Suprapubic skin (tissue), 4 donors: ENCODE measurements at regions not wholly inside any gene's neighbourhood (a gene's known extent, or its start where the extent isn't known, plus 50 kb on each side); places are given as distances from the start of the nearest gene placed in this dataset.

ENCODE experiments used
- CTCF ChIP-seq, 2 donors: fragments of 200-600 bp in 1 of 2; fragments of 450-650 bp in 1 of 2; sonication (generic) in 1 of 2; IDR thresholded peaks; one replicate each; pipeline ENCODE4 v1.5.1; 2016 to 2019; ENCODE audit warnings: antibody characterized with exemption in 2 of 2, mild to moderate bottlenecking in 1 of 2, moderate library complexity in 1 of 2
- POLR2A ChIP-seq, 2 donors: fragments of 450-650 bp; IDR thresholded peaks; one replicate each; pipeline ENCODE4 v1.6.1; 2017; ENCODE audit warnings: antibody characterized with exemption in 2 of 2, mild to moderate bottlenecking in 2 of 2, moderate library complexity in 2 of 2
- POLR2AphosphoS5 ChIP-seq, 3 donors: sonication (generic); formaldehyde crosslinking; IDR thresholded peaks; one replicate each; pipeline ENCODE4 v1.6.1; 2017; ENCODE audit warnings: antibody characterized with exemption in 3 of 3

- TF ChIP-seq CTCF (IDR thresholded peaks at IDR 0.05) (no peak), POLR2AphosphoS5 (IDR thresholded peaks at IDR 0.05) (no peak), POLR2A (IDR thresholded peaks at IDR 0.05) (no peak)
Observed at GRCh38 chr16:21339941-21340340, 61.9 kb upstream of the CRYM start.
